BE2C (cell line): ENCODE measurements at regions not wholly inside any gene's neighbourhood (a gene's known extent, or its start where the extent isn't known, plus 50 kb on each side); places are given as distances from the start of the nearest gene placed in this dataset.

Source experiments
- DNase-seq: peaks from one replicate; pipeline ENCODE4 v3.0.0-alpha.2; 2020
- H3K27me3 ChIP-seq: fragments of 250-450 bp; sonication (Bioruptor Pico); 2 replicates; pipeline ENCODE4 v1.5.1; 2020; ENCODE audit warnings: mild to moderate bottlenecking
- H3K36me3 ChIP-seq: fragments of 250-450 bp; sonication (Bioruptor Pico); 2 replicates; pipeline ENCODE4 v1.5.1; 2020; ENCODE audit warnings: mild to moderate bottlenecking
- H3K4me1 ChIP-seq: fragments of 250-450 bp; sonication (Bioruptor Pico); 2 replicates; pipeline ENCODE4 v1.5.1; 2020
- H3K4me3 ChIP-seq: 2 replicates; pipeline ENCODE4 v1.5.1; 2011; ENCODE audit warnings: low read depth, low read length
- H3K9me3 ChIP-seq: fragments of 250-450 bp; sonication (Bioruptor Pico); 2 replicates; pipeline ENCODE4 v1.5.1; 2020
- TF ChIP-seq, protein P1 (sequence below): IDR thresholded peaks from 2 replicates; pipeline ENCODE4 v1.5.1; 2012; ENCODE audit warnings: mild to moderate bottlenecking, low read depth, low read length

DNA sequence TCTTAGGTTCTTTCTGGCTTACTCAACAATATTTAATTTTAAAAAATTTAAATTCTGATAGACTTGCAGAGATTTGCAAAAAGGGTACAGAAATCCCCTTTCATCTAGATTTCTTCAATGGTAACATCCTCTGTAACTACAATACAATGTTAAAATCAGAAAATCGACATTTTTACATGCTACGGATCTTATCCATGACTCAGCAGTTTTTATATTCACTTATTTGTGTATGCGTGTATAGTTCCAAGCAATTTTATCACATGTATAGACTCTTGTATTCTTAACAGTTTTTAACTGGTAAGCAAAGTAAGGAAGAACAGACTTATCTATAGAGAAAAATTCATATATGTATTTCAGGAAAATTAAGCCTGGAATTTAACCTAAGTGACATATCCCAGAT lies 256.1 kb upstream of the MEX3C start:
- no peaks in the 10 kb centered on the region for H3K4me1 ChIP-seq
- no peak overlapping the region for H3K4me3 ChIP-seq
- no peaks in the 10 kb centered on the region for H3K9me3 ChIP-seq
- no peak for DNase-seq
- no peaks in the 10 kb centered on the region for H3K36me3 ChIP-seq
- H3K27me3 ChIP-seq: no peaks in the 10 kb centered on the region
- TF ChIP-seq, protein P1, sequence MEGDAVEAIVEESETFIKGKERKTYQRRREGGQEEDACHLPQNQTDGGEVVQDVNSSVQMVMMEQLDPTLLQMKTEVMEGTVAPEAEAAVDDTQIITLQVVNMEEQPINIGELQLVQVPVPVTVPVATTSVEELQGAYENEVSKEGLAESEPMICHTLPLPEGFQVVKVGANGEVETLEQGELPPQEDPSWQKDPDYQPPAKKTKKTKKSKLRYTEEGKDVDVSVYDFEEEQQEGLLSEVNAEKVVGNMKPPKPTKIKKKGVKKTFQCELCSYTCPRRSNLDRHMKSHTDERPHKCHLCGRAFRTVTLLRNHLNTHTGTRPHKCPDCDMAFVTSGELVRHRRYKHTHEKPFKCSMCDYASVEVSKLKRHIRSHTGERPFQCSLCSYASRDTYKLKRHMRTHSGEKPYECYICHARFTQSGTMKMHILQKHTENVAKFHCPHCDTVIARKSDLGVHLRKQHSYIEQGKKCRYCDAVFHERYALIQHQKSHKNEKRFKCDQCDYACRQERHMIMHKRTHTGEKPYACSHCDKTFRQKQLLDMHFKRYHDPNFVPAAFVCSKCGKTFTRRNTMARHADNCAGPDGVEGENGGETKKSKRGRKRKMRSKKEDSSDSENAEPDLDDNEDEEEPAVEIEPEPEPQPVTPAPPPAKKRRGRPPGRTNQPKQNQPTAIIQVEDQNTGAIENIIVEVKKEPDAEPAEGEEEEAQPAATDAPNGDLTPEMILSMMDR: no peak

DNA sequence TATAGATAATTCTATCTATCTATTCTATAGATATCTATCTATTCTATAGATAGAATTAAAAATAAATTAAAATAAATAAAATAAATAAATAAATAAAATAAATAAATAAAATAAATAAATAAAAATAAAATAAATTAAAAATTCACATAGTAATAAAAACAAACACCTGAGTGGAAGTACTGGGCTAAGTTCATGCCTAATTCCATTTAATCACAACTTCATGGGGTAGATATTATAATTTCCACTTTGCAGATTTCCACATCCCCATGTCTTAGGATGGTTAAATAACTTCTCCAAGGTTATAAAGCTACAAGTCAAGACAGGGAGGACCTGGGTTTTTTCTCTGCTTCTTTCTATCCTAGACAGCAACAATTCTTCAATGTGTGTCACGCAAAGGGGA lies 261.4 kb upstream of the MEX3C start:
- TF ChIP-seq, protein P1: no peak
- no peaks in the 10 kb centered on the region for H3K27me3 ChIP-seq
- H3K9me3 ChIP-seq: no peaks in the 10 kb centered on the region
- no peak for DNase-seq
- H3K36me3 ChIP-seq: no peaks in the 10 kb centered on the region
- no peak overlapping the region for H3K4me3 ChIP-seq
- H3K4me1 ChIP-seq: no peaks in the 10 kb centered on the region

DNA sequence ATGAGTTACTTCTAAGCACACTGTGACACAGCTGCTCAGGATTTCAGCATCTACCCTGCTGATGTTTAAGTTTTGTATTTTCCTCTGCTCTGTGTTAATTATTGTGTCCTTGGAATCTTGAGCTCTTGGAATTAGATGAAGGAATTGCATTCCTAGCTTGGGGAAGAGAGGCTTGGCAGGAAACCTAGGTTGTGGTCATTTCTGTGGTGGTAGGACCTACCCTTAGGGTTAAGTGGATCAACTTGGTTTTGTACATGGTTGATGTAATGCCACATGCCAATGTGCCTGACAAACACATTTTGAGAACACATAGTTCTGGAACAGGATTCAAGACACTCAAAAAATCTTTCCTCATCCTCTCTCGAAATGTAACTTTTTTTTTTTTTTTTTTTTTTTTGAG lies 264.5 kb upstream of the MEX3C start:
- H3K27me3 ChIP-seq: no peaks in the 10 kb centered on the region
- no peaks in the 10 kb centered on the region for H3K9me3 ChIP-seq
- DNase-seq: no peak
- TF ChIP-seq, protein P1: no peak
- no peak overlapping the region for H3K4me3 ChIP-seq
- H3K36me3 ChIP-seq: no peaks in the 10 kb centered on the region
- H3K4me1 ChIP-seq: no peaks in the 10 kb centered on the region

DNA sequence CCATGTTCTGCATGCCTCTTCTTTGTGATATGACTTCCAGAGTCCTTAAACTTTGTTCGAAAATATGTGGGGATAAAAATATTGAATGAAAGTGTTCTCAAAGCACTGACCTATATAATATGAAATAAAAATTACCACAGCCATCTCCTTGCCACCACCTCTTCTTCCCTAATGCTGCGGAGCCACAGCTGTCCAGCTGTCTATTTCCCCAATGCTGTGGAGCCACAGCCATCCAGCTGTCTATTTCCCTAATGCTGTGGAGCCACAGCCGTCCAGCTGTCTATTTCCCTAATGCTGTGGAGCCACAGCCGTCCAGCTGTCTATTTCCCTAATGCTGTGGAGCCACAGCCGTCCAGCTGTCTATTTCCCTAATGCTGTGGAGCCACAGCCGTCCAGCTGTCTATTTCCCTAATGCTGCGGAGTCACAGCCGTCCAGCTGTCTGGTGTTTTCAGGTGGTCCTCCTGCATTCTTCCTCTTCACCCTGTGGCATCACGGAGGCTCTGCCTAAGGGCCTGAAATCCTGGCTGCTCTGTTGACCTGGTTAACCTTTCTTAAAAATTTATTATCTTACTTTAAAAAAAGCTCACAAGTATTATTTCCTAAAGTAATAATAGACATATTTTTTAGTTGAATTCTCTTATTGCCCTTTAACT lies 266.1 kb upstream of the MEX3C start:
- TF ChIP-seq, protein P1: no peak
- Histone ChIP-seq H3K27me3 (no peaks in the 10 kb centered on the region), H3K9me3 (no peaks in the 10 kb centered on the region), H3K36me3 (no peaks in the 10 kb centered on the region), H3K4me1 (no peaks in the 10 kb centered on the region), H3K4me3 (no peak overlapping the region)
- DNase-seq: no peak

DNA sequence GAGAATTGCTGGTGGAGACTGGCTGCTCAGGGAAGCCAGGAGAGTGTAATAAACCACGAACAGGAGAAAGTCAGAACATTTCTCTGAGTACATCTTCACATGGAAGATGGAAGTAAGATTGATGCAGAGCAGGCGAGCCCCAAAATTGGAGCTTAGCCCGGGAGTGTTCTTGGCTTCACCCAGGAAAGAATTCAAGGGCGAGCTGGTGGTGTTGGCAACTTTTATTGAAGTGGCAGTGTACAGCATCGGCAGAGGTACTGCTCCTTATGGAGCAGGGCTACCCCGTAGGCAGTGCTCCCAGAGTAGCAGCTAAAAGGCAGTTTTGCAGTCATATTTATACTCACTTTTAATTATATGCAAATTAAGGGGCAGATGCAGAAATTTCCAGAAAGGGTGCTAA lies 281.4 kb upstream of the MEX3C start:
- TF ChIP-seq, protein P1: no peak
- Histone ChIP-seq H3K4me1 (no peaks in the 10 kb centered on the region), H3K36me3 (no peaks in the 10 kb centered on the region), H3K9me3 (no peaks in the 10 kb centered on the region), H3K27me3 (no peaks in the 10 kb centered on the region), H3K4me3 (no peak overlapping the region)
- no peak for DNase-seq

DNA sequence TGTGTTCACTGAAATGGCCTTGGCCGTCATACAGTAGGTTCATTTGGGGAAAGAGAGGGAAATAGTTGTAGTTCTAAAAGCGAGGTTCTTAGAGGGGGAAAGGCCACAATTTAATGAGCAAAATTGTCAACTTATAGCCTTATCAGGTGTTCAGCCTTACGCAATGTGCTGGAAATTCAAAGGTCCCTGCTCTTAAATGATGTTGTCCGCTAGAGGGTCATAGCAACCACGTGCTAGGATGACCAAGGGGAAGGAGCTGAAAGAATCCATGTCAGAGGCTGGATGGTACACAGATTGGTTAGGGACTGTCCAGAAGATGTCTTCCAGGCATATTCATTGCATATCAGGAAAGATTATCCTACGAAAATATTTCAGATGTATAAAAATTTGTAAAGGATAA lies 282.3 kb upstream of the MEX3C start:
- TF ChIP-seq, protein P1: no peak
- no peaks in the 10 kb centered on the region for H3K36me3 ChIP-seq
- no peak for DNase-seq
- H3K9me3 ChIP-seq: no peaks in the 10 kb centered on the region
- H3K27me3 ChIP-seq: no peaks in the 10 kb centered on the region
- H3K4me3 ChIP-seq: no peak overlapping the region
- no peaks in the 10 kb centered on the region for H3K4me1 ChIP-seq
